HFFc6 (cell line): ENCODE measurements at regions not wholly inside any gene's neighbourhood (a gene's known extent, or its start where the extent isn't known, plus 50 kb on each side); places are given as distances from the start of the nearest gene placed in this dataset.

ENCODE experiments used
- DNase-seq: peaks from one replicate; pipeline ENCODE4 v3.0.0-alpha.2; 2018
- H3K27ac Mint-ChIP-seq: 2 replicates; pipeline ENCODE4 v1.8.0; 2020; ENCODE audit warnings: mild to moderate bottlenecking, mixed read lengths
- H3K27me3 Mint-ChIP-seq: 2 replicates; pipeline ENCODE4 v1.8.0; 2021; ENCODE audit warnings: mild to moderate bottlenecking, moderate library complexity, mixed read lengths; ENCODE audit not compliant: insufficient read depth
- H3K36me3 Mint-ChIP-seq: 2 replicates; pipeline ENCODE4 v1.8.0; 2021; ENCODE audit warnings: low read depth, mixed read lengths
- H3K4me1 Mint-ChIP-seq: 2 replicates; pipeline ENCODE4 v1.8.0; 2020; ENCODE audit warnings: low read depth, mixed read lengths
- H3K4me3 Mint-ChIP-seq: 2 replicates; pipeline ENCODE4 v1.8.0; 2020; ENCODE audit warnings: mild to moderate bottlenecking, moderate library complexity, mixed read lengths
- H3K9me3 Mint-ChIP-seq: 2 replicates; pipeline ENCODE4 v1.8.0; 2020; ENCODE audit warnings: mild to moderate bottlenecking, mixed read lengths
- TF ChIP-seq, protein P1 (sequence below): fragments of 200-600 bp; sonication (generic); IDR thresholded peaks from 2 replicates; pipeline ENCODE4 v1.5.0; 2021; ENCODE audit warnings: antibody characterized with exemption, mild to moderate bottlenecking

DNA sequence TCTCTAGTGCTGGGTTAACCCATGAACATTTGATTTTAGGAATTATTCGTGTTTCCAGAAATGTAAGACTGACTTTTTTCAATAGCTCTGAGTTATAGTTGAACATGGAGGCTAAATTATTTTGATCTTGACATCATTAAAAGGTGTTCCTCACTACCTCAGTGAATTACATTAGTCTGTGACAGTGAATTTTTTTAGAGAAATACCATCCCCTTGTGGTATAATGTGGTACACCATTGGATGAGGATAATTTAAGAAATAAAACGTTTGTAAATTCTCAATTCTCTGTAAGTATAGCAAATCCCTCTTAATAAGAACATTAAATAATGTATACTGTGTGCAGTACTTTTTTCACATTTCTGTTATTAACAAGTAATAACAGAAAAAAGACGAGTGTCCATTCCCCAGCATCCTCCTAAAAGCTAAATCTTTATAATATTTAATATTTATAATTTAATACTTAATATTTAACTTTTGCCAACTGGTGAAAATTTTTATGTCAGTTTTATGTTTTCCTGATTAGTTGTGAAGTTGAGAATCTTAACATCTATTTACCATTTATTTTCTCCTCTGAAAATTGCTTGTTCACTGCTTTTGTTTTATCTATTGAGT is 70.3 kb upstream of the CWC22 start:
- H3K4me1 Mint-ChIP-seq, result no peaks in the 10 kb centered on the region; the same call in 1 of the 2 replicates
- DNase-seq, result peak; percentile 22
- H3K9me3 Mint-ChIP-seq, result peaks cover 10% of the 10 kb centered on the region
- H3K36me3 Mint-ChIP-seq, result peaks cover 12% of the 10 kb centered on the region
- peaks cover 3% of the 10 kb centered on the region for H3K27me3 Mint-ChIP-seq
- H3K27ac Mint-ChIP-seq, result no peak overlapping the region
- TF ChIP-seq, protein P1, sequence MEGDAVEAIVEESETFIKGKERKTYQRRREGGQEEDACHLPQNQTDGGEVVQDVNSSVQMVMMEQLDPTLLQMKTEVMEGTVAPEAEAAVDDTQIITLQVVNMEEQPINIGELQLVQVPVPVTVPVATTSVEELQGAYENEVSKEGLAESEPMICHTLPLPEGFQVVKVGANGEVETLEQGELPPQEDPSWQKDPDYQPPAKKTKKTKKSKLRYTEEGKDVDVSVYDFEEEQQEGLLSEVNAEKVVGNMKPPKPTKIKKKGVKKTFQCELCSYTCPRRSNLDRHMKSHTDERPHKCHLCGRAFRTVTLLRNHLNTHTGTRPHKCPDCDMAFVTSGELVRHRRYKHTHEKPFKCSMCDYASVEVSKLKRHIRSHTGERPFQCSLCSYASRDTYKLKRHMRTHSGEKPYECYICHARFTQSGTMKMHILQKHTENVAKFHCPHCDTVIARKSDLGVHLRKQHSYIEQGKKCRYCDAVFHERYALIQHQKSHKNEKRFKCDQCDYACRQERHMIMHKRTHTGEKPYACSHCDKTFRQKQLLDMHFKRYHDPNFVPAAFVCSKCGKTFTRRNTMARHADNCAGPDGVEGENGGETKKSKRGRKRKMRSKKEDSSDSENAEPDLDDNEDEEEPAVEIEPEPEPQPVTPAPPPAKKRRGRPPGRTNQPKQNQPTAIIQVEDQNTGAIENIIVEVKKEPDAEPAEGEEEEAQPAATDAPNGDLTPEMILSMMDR, result peak; percentile 97
- H3K4me3 Mint-ChIP-seq, result no peak overlapping the region

DNA sequence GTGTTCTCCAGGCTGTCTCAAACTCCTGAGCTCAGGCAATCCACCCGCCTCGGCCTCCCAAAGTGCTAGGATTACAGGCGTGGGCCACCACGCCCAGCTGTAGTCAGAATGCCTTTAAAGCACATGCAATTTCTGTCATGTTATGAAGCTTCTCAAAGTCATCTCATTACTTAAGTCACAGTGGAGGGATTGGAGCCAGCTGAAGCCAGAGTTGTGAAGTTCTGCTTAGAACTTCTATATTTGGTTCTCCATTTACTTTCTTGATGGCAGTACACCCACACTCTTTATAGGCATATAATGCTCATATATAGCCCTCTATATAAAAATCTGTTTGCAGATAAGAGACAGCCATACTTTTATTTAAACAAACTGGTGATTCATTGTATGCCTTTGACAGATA is 68.8 kb upstream of the CWC22 start:
- no peak for DNase-seq
- no peaks in the 10 kb centered on the region; the same call in 1 of the 2 replicates for H3K4me1 Mint-ChIP-seq
- H3K27me3 Mint-ChIP-seq, result peaks cover 3% of the 10 kb centered on the region
- no peak overlapping the region for H3K4me3 Mint-ChIP-seq
- H3K9me3 Mint-ChIP-seq, result peaks cover under 1% of the 10 kb centered on the region; the same call in 1 of the 2 replicates
- no peak overlapping the region for H3K27ac Mint-ChIP-seq
- H3K36me3 Mint-ChIP-seq, result peaks cover 2% of the 10 kb centered on the region
- TF ChIP-seq, protein P1, result no peak

DNA sequence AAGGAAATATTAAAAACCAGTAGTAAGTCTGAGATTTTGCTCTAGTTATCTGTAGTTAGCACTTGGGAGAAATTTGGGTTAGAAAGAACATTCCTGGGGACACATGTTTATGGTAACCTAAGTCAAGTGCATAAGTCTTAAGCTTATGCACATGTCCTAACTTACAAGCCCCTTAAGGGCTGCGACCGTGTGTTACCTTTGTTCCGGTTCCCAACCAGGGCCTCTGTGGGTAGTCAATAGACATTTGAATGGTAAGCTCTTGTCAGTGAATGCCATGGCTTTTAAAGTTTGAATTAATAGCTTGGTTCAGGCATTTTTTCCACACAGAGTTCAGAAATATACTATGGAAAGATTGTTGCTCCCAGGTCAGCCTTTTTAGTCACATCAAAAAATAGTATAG is 64.7 kb upstream of the CWC22 start:
- H3K27ac Mint-ChIP-seq, result no peak overlapping the region
- H3K4me3 Mint-ChIP-seq, result no peak overlapping the region
- DNase-seq, result no peak
- no peaks in the 10 kb centered on the region for H3K9me3 Mint-ChIP-seq
- no peaks in the 10 kb centered on the region; the same call in 1 of the 2 replicates for H3K4me1 Mint-ChIP-seq
- no peaks in the 10 kb centered on the region for H3K36me3 Mint-ChIP-seq
- TF ChIP-seq, protein P1, result no peak
- H3K27me3 Mint-ChIP-seq, result peaks cover 3% of the 10 kb centered on the region; the same call in 1 of the 2 replicates

DNA sequence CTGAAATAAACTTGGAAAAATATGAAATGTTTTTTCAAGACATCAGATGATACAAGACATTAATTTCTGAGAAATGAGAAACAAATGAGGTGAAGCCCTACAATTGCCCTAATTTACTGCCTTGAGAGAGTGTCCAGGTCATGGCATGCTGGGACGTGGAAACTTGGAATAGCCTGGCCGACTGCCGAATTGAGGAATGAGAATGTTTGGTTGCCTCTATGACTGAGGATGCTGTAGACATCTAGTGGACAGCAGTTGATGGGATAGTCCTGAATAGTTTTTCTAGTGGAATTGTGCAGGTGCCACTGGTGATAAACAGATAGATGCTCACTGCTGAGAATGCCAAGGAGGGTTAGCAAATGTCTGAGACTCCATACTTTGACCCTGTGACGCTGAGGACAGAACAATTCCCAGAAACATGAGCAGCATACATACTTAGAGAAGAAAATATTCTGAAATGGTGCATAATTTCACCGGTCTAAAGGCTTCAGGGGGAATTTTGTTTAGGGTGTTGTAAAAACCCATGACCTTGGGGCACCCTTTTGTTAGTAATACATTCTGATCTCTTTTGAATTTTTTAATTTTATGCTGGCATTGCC is 56.5 kb upstream of the CWC22 start:
- H3K27me3 Mint-ChIP-seq, result peaks cover 25% of the 10 kb centered on the region
- no peaks in the 10 kb centered on the region for H3K36me3 Mint-ChIP-seq
- H3K27ac Mint-ChIP-seq, result no peak overlapping the region
- TF ChIP-seq, protein P1, result no peak
- no peaks in the 10 kb centered on the region for H3K4me1 Mint-ChIP-seq
- H3K9me3 Mint-ChIP-seq, result no peaks in the 10 kb centered on the region
- H3K4me3 Mint-ChIP-seq, result no peak overlapping the region
- no peak for DNase-seq

DNA sequence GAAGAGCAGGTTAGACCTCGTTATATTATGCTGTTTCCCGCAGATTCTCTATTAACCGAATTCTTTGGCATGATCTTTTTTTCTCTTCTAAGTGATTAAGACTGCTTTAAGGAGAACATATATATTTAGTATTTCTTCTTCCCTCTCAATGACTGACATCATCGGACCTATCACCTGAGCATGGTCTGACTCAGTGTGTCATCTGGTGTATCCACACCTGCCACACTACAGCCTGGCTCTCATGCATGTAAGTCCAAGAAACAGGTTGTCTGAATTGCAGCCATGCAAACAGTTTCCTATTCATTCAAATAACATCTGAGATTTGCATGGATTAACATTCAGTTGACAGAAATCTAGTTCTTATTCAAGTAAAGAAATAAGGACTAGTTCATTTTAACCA is 55.1 kb upstream of the CWC22 start:
- DNase-seq, result no peak
- Mint-ChIP-seq H3K9me3 (no peaks in the 10 kb centered on the region), H3K27me3 (peaks cover 26% of the 10 kb centered on the region), H3K36me3 (no peaks in the 10 kb centered on the region), H3K4me1 (no peaks in the 10 kb centered on the region; the same call in 1 of the 2 replicates), H3K27ac (no peak overlapping the region), H3K4me3 (no peak overlapping the region)
- TF ChIP-seq, protein P1, result no peak
